Putamen (tissue), 1 donor: ENCODE measurements at regions not wholly inside any gene's neighbourhood (a gene's known extent, or its start where the extent isn't known, plus 50 kb on each side); places are given as distances from the start of the nearest gene placed in this dataset.

Source experiments
- DNase-seq: peaks from one replicate; pipeline ENCODE4 v3.0.0-alpha.2; 2016; ENCODE audit warnings: low spot score

DNA sequence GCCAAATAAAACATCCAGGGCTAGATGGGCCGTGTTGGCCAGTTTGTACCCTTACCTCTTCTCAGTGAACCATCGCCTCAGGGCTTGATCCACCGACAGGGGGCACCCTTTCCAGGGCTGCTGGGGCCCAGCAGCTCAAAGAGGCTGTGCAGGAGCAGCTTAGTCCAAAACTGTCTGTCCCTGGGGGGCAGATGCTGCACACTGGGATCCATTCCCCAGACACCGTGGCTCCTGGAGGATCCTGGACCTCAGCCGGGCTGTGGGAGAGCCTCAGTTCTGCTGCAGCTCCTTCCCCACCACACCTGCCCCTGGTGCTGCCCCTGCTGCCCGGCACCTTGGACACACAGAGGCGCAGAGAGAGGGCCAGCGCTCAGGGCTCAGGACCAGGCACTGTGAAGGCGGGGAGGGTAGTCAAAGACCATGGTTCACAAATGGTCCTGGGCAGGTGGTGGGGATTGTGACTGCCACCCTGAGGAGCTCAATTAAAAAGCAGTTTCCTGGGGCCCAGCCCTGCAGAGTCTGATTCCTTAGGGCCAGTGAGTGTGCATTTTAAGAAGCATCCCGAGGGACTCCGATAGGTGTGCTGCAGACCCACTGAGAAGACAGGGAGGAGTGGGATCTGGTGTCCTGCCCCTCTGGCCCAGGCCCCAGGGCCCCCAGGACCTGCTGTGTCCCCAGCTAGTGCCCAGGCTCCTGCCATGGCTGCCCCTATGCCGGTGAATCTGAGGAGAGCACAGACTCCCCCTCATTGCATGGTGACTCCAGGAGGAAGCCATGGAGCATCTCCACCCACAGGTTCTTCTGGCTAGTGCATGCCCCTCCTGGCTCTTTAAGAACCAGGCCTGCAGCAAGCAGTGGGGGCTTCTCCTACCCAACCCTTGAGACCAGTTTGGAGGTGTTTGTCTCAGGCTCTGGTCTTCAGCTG lies 86.5 kb upstream of the PRR20G start:
- DNase-seq, result no peak

DNA sequence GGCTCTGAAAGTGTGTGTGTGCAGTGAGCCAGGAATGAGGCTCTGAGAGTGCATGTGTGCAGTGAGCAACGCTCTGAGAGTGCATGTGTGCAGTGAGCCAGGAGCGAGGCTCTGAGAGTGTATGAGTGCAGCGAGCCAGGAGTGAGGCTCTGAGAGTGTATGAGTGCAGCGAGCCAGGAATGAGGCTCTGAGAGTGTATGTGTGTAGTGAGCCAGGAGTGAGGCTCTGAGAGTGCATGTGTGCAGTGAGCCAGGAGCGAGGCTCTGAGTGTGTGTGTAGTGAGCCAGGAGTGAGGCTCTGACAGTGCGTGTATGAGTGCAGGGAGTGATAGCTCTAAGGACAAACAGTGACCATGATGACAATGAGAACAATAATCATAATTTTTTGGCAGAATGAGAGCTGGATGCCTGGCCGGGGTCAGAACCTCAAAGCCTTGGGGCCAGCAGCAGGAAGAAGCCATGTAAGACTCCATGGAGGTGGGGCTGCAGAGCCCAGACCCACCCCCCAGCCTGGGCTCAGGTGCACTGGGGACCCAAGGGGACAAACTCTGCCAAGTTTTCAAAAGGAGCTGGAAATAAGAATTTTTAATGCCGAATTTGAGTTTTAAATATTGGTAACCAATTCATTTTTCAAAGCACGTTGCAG lies 85.7 kb upstream of the PRR20G start:
- no peak for DNase-seq

DNA sequence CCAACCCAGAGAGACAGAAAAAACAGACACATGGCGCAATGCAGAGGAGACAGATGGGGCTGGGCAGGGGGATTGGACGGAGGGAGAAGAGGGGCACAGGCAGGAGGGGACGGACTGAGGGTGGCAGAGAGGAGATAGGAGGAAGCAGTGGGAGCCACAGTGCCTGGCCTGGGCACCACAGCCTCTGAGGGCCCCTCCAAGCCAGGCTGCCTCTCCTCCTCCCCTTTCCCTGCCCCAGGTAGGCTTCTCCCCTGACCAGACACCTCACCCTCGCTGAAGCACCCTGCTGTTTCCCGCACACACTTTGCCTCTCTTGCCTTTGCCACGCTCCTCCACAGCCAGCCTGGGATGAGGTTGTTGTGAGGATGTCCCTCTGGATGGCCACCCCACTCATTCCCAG lies 84.0 kb upstream of the PRR20G start:
- no peak for DNase-seq

DNA sequence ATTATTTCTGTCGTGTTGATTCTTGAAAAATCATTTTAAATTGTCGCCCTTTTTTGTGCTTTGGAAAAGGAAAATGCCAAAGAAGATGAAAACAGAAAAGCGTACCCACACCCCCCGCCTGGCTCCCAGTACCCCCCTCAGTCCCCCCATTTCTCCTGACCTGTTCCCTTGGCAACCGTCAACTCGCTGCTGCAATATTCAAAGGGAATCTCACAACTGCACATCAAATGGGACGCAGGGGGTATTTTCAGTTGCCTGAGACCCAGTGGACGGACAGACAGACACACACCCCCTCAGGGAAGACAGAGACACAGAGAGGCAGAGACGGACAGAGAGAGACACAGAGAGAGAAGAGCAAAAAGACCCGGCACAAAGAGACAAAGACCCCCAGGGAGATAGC lies 83.5 kb upstream of the PRR20G start:
- DNase-seq, result no peak

DNA sequence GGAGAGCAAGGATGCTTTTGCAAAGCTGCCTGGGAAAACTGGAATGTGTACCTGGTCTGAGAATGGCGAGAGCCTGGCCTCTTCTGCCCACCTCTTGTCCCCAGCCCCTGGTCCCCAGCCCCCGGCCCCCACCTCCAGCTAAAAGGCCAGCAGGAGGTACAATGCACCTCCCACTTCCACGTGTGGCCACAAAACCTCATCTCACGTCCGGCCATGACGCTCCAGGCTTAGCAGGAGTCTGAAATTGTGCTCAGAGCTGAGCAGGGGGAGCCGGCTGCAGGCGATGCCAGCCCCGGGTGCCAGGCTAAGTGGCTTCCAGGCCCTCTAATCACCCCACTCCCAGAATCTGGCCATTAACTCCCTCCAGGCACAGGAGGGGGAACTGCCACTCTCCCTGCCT lies 83.1 kb upstream of the PRR20G start:
- no peak for DNase-seq

DNA sequence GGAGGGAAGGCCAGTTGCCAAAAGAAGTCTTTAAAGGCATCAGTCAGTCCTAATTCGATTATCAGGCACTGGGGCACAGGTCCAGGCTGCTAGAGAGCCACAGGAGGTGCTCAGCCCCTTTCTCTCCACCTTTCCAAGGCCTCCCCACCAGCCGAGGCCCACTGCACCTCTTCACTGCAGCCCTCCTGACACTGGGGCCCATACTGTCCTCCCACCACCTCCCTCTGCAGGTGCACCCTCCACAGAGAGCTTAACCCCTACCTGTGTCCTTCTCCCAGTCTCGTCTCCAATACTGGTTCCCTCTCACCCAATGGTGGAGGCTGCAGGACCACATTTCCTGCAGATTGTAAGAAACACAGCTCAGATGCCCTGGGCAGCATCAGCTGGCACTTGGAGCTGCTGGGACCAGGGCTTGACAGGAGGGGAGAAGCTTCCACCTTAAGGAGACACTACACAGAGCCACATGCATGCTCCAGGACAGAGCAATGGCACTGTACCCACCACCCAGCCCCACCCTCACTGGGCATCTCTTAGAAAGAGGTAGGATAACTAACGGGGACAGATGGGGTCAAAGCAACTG lies 81.6 kb upstream of the PRR20G start:
- no peak for DNase-seq

DNA sequence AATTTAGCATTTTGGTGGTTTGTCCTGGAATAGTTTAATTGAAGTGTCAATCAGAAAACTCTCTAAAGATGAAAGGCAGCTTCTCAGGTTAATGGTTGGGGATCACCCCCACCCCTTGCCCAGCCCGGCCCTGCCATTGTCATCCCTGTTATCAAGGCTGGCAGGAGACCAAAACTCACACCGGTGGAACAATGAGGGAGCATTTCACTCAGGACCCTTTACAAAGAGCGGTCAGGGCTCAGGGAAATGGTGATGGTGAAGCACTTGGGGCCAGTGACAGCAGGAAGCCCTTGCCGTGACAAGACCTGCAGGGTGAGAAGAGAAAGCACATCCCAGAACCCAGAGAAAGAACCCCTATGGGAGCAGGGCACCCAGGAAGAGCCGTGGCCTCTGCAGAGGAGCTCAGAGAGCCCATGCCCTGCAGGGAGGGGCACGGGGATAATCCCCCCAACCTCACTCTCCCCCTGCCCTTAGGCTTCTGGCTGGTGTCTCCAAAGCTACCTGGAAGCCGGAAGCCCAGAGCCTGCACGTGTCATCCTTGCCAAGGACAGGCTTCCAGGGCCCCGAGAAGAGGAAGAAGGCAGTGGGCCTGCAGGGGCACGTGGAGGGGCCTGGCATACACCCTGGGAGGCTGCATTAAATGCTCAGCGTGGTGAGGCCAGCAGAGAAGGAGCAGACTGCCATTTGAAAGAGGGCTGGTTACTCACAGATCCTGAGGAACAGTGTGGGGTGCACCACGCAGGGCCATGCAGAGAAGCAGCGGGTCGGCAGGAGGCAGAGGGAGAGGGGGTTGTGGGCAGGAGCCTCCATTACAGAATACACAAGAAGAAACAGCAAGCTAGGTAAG lies 80.6 kb upstream of the PRR20G start:
- DNase-seq, result no peak

DNA sequence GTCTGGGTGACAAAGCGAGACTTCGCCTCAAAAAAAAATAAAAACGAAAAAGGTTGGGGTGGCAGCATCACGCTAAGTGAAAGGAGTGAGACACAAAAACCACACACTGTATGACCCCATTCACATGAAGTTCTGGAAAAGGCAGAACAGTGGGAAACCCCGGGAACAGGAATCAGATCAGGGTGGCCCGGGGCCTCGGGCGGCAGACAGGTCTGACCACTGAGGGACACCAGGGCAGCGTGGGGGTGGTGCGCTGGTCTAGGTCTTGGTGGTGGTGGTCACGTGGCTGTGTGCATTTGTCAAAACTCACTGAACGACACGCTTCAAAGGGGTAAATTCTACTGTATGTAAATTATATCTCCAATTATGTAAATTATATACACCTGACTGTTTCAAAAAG lies 79.7 kb upstream of the PRR20G start:
- no peak for DNase-seq

DNA sequence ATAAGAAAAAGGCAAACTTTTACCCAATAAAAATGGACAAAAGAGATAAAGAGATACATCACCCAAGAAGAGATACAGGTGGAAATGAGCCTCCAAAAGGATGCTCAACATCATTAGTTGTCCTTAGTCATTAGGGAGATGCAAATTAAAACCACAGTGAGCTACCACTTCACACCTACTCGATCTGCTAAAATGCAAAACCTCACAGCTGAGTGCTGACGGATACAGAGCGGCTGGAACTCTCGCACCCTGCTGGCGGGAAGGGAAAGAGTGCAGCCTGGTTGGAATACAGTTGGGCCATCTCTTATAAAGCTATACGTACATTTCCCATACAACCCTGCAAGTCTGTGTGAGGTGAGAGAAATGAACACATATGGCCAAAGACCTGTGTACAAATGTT lies 78.5 kb upstream of the PRR20G start:
- no peak for DNase-seq

DNA sequence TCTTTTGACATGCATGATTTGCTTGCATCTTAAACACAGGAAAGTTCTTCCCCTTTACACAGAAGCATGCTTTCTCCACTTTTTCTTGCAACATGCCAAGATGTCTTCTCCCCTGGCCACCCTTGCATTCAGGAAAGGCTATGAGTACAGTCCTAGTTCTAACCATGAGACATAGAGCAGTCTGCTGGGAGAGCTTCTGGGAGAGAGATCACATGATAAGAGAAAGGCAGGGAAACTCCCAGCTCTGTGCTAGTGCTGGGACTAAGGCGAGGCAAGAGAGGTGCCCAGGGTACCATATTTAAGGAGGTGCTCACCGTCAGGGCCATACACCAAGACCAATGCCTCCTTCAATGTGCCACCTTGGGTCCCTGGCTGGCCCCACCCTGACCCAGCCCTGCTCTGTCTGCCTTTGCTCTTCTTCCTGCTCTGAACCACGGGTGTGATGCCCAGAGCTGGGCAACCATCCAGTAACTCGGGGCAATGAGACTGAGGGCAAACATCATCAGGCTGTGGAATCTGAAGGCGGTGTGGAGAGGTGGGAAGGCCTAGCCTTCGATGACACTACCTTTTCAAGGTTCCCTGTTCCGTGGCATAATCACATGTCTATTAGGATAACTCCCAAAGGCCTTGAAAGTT lies 77.4 kb upstream of the PRR20G start:
- no peak for DNase-seq

DNA sequence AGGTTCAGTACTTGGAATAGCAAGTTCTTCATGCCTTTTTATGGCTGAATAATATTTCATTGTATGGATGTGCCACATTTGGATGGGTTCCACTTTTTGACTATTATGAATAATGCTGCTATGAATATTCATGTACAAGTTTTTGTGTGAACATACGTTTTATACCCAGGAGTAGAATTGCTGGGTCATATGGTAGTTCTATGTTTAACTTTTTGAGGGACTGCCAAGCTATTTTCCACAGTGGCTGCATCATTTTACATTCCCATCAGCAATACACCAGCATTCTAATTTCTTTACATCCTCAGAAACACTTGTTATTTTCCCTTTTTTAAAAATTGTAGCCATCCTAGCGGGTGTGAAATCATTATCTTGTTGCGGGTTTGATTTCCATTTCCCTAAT lies 76.0 kb upstream of the PRR20G start:
- DNase-seq, result no peak

DNA sequence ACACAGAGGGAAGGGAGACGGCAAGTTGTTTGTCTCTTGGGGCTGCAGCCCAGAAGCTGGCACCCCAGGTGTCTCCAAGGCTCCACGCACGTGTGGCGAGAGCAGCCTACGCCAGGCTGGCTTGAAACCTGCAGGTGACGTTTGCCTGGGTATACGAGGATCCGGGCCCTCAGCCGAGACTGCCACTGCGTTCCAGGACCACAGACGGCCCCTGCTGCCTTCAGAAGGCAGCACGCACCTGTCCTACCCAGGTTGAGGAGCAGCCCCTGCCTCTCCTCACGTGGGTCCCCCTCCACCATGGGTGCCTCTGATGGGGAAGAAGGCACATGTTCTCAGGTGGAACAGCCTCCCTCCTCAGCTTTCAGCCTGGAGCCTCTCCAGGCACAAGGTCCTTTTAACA lies 75.3 kb upstream of the PRR20G start:
- no peak for DNase-seq

DNA sequence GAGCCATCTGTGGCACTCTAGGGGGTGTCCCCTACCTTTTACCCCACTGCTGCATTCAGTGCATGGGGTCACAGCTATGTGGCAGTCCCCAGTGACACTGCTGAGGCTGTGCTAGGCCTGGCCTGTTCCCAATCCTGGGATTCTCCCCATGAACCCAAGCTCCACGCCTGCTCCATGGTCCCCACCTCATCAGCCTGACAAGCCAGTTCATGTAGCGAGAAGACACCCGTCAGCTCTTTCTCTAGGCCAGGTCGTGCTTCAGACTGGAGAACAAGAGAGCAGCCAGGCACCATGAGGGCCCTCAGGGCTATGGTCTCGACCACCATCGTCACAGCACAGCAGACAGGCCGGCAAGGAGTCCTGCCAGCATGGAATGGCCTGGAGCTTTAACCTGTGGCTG lies 72.8 kb upstream of the PRR20G start:
- DNase-seq, result no peak

DNA sequence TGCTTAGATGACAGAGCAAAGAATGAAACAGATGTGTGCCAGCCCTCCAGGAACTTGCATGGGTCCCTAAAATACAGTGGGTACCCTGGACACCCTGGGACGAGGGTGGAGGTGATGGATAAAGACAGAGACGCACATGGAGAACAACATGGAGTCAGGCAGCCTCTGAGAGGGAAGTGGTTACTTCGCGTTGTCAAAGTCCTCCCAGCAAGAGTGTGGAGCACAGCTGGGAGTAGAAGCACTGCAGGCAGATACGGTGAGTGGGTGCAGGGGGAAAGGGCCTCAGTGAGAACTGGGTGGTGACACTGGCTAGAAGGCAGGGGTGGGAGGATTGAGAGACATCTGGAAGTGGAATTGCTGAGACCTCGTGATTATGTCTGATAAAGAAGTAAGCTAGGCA lies 70.8 kb upstream of the PRR20G start:
- DNase-seq, result no peak

DNA sequence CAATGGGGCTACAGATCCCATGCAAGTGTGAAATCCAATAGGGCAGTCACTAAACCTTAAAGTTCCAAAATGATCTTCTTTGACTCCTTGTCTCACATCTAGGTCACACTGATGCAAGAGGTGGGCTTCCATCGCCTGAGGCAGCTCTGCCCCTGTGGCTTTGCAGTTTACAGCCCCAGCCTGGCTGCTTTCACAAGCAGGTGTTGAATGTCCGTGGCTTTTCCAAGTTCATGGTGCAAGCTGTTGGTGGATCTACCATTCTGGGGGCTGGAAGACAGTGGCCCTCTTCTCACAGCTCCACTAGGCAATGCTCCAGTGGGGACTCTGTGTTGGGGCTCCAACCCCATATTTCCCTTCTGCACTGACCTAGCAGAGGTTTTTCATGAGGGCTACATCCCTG lies 68.5 kb upstream of the PRR20G start:
- DNase-seq, result no peak

DNA sequence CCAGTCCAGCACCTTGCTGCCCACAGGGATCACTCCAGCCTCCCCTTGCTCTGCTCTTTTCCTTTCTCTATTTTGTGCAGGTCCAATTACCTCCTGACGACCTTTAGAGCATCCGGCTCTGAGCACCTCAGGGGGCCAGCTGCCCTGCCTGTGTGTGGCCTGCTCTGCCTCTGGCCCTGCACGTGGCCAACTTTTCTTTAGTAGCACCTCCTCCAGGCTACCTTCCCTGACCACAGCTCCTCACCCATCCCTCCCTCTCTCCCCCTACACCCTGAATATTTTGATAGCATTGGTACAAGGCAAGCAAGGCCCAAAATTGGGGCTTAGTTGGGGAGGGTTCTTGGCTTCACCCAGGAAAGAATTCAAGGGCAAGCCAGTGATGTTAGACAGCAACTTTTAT lies 66.9 kb upstream of the PRR20G start:
- no peak for DNase-seq

DNA sequence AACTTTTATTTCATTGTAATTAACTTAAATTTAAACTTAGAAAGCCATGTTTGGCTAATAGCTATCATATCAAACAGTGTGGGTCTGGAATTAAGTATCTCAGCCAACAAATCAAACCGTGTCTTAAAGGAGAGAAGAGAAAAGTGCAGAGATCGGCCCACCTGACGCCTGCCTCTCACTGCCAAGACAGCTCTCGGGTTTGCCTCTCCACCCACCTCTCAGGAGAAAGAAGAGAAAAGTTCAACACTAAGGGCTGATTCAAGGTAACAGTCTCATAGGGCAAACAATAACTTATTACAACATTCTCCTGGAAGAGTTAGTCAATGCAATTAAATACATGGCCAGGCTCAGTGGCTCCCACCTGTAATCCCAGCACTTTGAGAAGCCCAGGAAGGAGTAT lies 64.8 kb upstream of the PRR20G start:
- DNase-seq, result peak; percentile 25

DNA sequence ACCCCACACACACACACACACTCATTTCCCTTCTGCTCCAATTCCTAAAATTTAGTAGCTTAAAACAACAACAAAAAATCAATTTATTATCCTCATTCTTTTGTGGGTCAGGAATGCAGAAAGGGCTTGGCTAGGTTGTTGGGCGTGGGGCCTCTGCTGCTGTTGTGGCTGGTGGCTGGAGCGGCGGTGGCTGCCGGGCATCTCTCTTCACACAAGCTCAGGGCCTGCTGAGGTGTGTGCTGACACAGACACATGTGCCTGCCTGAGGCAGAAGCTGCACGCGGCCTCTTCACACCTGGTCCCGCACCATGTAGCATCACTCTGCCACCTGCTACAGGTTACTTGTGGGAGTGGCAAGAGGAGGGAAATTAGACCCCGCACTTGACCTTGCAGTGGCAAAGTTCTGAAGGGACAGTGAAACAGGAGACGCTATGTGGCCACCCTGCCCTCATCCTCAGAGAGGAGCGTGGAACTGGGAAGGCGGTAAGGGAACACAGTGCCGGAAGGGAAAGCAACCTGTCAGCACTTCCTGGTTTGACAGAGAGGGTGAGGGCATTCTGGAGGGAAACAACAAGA lies 64.0 kb upstream of the PRR20G start:
- DNase-seq, result no peak

DNA sequence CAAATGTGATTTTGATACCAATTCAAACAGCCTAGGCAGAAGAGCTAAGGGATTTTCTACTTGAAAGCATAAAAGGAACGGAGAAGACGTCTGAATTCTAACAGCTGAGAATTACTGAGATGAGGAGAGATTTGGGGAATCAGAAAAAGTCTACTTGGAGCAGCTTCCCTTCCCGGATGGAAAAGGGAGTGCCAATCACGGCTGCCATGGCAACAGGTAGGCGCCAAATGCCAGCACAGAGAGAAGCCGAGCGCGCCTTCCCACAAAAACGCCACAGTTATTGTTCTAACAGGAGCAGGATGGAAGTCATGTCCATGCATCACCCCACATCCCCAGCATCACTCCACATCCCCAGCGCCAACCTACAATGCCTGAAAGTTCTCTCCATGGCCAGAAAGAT lies 63.5 kb upstream of the PRR20G start:
- DNase-seq, result peak; percentile 12

DNA sequence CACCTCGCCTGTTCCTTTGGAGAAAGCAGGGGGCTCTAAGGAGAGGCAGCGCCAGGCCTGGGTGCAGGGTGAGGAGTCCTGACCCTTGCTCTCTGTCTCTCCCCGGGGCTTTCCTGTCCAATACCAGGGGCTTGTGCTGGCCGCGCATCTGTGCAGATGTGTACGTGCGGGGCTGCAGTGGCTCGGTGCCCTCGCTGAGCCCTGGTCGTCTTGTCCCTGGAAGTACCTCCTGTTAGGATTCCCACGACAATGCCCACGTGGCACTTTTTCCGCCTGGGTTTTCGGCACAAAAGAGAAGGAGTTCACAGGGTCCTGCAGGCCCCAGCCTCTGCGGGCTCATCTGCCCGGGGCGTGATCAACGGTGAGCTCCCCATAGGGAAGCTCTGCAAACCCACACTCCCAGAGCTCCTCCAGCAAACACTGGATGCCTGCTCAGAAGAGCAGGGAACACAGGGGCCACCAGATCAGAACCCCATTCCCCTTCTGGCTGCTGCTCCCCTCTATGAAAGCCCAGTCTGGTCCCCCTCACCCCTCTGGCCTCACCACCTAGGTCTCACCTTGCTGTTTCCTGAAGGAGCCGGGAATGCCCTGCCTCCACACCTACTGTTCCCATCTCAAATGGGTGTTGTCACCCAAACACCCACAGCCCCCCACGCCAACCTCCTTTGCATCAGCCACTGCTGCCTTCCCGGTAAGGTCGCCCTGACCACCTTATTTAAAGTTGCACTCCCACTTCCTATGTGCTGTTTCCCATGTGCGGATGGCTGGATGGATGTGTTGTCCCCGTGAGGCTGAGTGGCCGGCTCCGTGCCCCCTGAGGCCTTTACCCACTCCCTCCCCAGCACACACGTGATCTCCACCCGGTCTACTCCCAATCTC lies 62.6 kb upstream of the PRR20G start:
- no peak for DNase-seq
